ENCODE measurements at regions not wholly inside any gene's neighbourhood (a gene's known extent, or its start where the extent isn't known, plus 50 kb on each side); places are given as distances from the start of the nearest gene placed in this dataset.

DNA sequence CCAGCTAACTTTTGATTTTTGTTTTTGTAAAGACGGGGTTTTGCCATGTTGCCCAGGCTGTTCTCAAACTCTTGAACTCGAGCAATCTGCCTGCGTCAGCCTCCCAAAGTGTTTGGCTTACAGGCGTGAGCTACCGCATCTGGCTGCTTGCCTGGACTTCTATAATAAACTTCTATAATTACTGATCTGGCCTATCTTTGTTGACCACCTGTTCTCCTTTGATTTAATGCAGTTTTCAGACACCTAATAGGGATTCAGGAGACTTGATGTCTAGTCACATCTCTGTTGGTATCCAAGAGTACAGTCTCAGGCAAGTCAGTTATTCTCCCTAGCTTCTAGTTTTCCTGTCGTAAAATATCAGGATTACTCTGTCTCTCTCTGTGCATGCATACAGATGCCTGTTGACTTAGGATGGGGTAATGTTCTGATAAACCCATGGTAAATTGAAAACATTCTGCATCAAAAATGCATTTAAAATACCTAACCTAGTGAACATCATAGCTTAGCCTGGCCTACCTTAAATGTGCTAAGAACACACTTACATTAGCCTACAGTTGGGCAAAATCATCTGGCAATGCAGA lies 51.5 kb upstream of the NR3C1 start:
- Histone ChIP-seq H3K27ac (no peak overlapping the region), H3K4me3 (no peak overlapping the region)

DNA sequence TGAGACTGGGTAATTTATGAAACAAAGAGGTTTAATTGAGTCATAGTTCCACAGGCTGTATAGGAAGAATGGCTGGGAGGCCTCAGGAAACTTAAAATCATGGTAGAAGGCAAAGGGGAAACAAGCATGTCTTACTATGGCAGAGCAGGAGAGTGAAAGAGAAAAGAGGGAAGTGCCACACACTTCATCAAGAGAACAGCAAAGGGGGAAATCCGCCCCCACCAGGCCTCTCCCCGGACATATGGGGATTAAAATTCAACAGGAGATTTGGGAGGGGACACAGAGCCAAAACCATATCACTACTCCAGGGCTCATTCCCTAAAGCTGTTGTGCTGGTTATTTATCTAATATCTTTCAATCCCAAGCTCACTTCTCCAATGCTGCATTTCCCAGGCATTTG lies 50.2 kb upstream of the NR3C1 start:
- H3K4me3 ChIP-seq = no peak overlapping the region
- H3K27ac ChIP-seq = no peak overlapping the region

All from skin epidermis (tissue), 12 donors.